Kidney (tissue), 13 donors: ENCODE measurements at regions not wholly inside any gene's neighbourhood (a gene's known extent, or its start where the extent isn't known, plus 50 kb on each side); places are given as distances from the start of the nearest gene placed in this dataset.

Experiments
- DNase-seq, 5 donors: peaks; one replicate each; pipeline ENCODE4 v3.0.0-alpha.2; 2013 to 2020
- FAIRE-seq: peaks from 2 replicates; lab custom pipeline; 2012; peaks lifted over from hg19 to GRCh38; lab: Jason Lieb, UNC
- H3K27ac ChIP-seq, 2 donors: one replicate each; pipeline ENCODE4 v1.7.0; 2013; ENCODE audit warnings: low read depth in 2 of 2, low read length in 2 of 2, inconsistent platforms in 1 of 2
- H3K27me3 ChIP-seq: one replicate; pipeline ENCODE4 v1.7.1; 2013; ENCODE audit warnings: low read length, inconsistent platforms; ENCODE audit not compliant: control insufficient read depth, insufficient read depth
- H3K36me3 ChIP-seq, 3 donors: one replicate each; pipeline versions ENCODE4 v1.7.0 to v1.7.1; 2013; ENCODE audit warnings: low read length in 3 of 3, control low read depth in 1 of 3, inconsistent platforms in 1 of 3; ENCODE audit not compliant: insufficient read depth in 3 of 3, control insufficient read depth in 2 of 3
- H3K4me1 ChIP-seq, 3 donors: one replicate each; pipeline versions ENCODE4 v1.7.0 to v1.7.1; 2013; ENCODE audit warnings: low read length in 3 of 3, inconsistent platforms in 1 of 3, low read depth in 1 of 3; ENCODE audit not compliant: control insufficient read depth in 2 of 3, insufficient read depth in 2 of 3
- H3K4me3 ChIP-seq, 3 donors: one replicate each; pipeline versions ENCODE4 v1.7.0 to v1.8.1; 2013; ENCODE audit warnings: low read length in 3 of 3, control low read depth in 1 of 3, inconsistent platforms in 1 of 3
- H3K9ac ChIP-seq, 3 donors: one replicate each; pipeline versions ENCODE4 v1.7.0 to v1.7.1; 2013; ENCODE audit warnings: low read length in 3 of 3, control low read depth in 1 of 3, inconsistent platforms in 1 of 3
- H3K9me3 ChIP-seq, 3 donors: one replicate each; pipeline versions ENCODE4 v1.7.0 to v1.7.1; 2013; ENCODE audit warnings: low read length in 3 of 3, control low read depth in 1 of 3, inconsistent platforms in 1 of 3; ENCODE audit not compliant: control insufficient read depth in 2 of 3, insufficient read depth in 1 of 3
- intact Hi-C: fragments of 100-400 bp; cut with DNase I; formaldehyde crosslinking; loops from one replicate; pipeline ENCODE4 v1.11.1; 2022
- TF ChIP-seq, protein P1 (sequence below): IDR thresholded peaks from 3 replicates; pipeline ENCODE4 v1.5.1; 2012; ENCODE audit warnings: mild to moderate bottlenecking, moderate library complexity, borderline replicate concordance; ENCODE audit not compliant: insufficient read depth; ENCODE audit errors: extremely low read depth
- donor health status: control.
- donor health status: control.
- donor health status: control.
- donor health status: control.
- donor health status: control.
- donor health status: DM: yes; HTN: yes; CAD: no.
- donor health status: Normal renal cell carcinoma (clear cell type).

DNA sequence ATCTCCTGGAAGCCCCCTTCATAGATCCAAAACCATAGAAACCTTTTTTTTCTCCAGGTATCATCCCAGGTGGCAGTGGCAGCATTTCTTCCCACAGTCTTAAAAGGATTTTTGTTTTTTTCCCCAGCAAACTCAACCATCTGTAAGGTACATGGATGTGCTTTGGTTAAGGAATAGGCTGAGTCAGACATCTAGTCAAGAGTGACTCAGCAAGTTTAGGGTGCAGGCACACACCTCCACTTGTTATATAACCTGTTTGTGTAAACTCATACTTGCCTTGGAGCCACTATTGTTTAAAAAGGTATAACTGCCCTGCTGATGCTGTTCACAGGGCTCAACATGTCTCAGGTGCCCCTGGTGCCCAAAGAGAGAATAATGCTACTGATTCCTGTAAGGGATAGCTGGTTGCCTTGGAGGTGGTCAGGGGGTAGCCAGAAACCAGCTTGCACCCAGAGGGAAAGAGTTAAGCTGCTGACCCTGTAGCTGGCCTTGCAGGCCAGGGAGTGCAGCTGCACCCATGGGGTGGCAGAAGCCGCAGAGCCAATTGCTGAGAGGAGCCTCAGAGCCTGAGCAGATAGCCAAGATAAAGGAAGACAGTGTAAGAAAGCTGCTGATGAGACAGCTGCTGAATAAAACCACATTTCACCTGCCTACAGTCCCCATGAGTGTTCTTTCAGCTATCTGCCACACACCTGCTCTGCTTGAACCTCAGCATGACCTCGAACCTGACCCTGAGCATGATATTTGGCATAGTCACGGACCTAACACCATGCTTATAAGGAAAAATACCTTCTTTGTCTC, 1726.1 kb upstream of the RAG2 start:
- TF ChIP-seq, protein P1, sequence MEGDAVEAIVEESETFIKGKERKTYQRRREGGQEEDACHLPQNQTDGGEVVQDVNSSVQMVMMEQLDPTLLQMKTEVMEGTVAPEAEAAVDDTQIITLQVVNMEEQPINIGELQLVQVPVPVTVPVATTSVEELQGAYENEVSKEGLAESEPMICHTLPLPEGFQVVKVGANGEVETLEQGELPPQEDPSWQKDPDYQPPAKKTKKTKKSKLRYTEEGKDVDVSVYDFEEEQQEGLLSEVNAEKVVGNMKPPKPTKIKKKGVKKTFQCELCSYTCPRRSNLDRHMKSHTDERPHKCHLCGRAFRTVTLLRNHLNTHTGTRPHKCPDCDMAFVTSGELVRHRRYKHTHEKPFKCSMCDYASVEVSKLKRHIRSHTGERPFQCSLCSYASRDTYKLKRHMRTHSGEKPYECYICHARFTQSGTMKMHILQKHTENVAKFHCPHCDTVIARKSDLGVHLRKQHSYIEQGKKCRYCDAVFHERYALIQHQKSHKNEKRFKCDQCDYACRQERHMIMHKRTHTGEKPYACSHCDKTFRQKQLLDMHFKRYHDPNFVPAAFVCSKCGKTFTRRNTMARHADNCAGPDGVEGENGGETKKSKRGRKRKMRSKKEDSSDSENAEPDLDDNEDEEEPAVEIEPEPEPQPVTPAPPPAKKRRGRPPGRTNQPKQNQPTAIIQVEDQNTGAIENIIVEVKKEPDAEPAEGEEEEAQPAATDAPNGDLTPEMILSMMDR = no peak
- no peak overlapping the region for H3K9ac ChIP-seq
- DNase-seq (no peak), FAIRE-seq (no peak)
- intact Hi-C loops = no loop called here
- no peak overlapping the region for H3K4me3 ChIP-seq
- no peaks in the 10 kb centered on the region for H3K4me1 ChIP-seq
- no peaks in the 10 kb centered on the region for H3K27me3 ChIP-seq
- H3K9me3 ChIP-seq = no peaks in the 10 kb centered on the region
- H3K27ac ChIP-seq = no peak overlapping the region
- no peaks in the 10 kb centered on the region for H3K36me3 ChIP-seq

DNA sequence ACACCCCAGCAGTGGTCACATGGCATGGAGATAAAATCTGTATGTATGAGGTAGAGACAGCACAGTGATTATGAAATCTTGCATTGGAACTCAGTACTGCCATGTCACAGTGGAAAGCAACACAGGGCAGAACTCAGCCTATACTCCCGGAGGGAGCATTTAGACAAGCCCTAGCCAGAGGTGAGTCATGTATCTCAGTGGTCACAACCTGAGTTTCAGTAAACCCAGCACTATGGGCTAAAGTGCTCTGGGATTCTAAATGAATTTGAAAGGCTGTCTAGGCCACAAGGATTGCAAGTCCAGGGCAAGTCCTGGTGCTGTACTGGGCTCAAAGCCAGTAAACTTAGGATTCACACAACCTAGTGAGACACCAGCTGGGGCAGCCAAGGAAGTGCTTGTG, 1717.1 kb upstream of the RAG2 start:
- H3K9me3 ChIP-seq = peaks cover 0 to 9% (median 0%) of the 10 kb centered on the region in 3 donors
- TF ChIP-seq, protein P1 = no peak
- no peaks in the 10 kb centered on the region for H3K36me3 ChIP-seq
- H3K27me3 ChIP-seq = no peaks in the 10 kb centered on the region
- intact Hi-C loops = no loop called here
- FAIRE-seq = no peak
- DNase-seq = no peak
- no peak overlapping the region for H3K4me3 ChIP-seq
- H3K9ac ChIP-seq = no peak overlapping the region
- no peak overlapping the region for H3K27ac ChIP-seq
- no peaks in the 10 kb centered on the region for H3K4me1 ChIP-seq

DNA sequence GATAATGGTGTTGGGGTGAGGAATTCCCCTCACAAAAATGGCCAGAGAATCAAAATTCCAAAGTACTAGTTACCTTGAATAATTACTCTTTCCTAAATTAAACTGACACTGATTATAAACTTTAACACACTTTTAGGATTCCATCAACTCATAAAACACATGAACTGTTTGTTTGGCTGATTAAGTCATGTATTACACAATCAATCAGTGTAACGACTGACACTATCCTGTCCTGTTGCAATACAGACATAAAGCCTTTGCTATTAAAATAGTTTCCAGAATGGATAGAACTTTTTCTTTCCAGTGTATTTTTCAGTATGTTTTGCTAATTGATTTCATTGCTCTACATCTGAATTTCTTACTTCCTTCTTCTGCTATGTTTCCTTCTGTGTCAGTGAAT, 1709.4 kb upstream of the RAG2 start:
- intact Hi-C loops = no loop called here
- Histone ChIP-seq H3K9ac (no peak overlapping the region), H3K9me3 (no peaks in the 10 kb centered on the region), H3K27me3 (no peaks in the 10 kb centered on the region), H3K4me1 (no peaks in the 10 kb centered on the region), H3K36me3 (no peaks in the 10 kb centered on the region), H3K4me3 (no peak overlapping the region), H3K27ac (no peak overlapping the region)
- no peak for FAIRE-seq
- TF ChIP-seq, protein P1 = no peak
- DNase-seq = no peak
